ENCODE measurements at regions not wholly inside any gene's neighbourhood (a gene's known extent, or its start where the extent isn't known, plus 50 kb on each side); places are given as distances from the start of the nearest gene placed in this dataset.

DNA sequence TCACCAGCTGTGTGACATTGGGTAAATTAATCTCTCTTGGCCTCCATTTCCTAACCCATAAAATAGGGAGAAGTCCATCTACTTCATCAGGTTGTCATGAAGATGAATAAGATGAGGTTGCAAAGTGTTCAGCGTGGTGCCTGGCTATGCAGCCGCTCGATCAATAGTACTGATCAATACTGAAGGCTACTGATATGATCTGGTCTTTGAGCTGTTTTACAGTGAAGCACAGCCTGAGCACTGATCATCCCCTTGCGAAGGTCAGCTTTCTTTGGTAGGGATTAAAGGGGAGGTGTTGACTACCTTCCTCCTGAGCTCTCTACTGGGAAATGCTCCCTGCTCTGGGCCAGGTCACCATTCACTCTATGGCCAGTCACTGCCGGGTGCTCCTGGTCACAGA is 108.4 kb upstream of the NOCT start:
- Histone ChIP-seq H3K4me1 (ENCODE audit: low read length) (no peaks in the 10 kb centered on the region), H2AFZ (ENCODE audit: low read length) (no peak overlapping the region), H3K4me3 (ENCODE audit: low read length) (no peak overlapping the region), H3K27me3 (replicated peaks; ENCODE audit: insufficient read depth, low read length) (no peaks in the 10 kb centered on the region), H3K9ac (ENCODE audit: low read length) (no peak overlapping the region), H3F3A (ENCODE audit: insufficient read depth, low read length) (no peaks in the 10 kb centered on the region), H3K36me3 (replicated peaks; ENCODE audit: insufficient read depth, low read length) (no peaks in the 10 kb centered on the region), H3K79me2 (ENCODE audit: low read length) (no peaks in the 10 kb centered on the region), H4K20me1 (ENCODE audit: insufficient read depth, low read length) (no peaks in the 10 kb centered on the region), H3K27ac (ENCODE audit: low read length) (no peak overlapping the region), H3K9me3 (replicated peaks; ENCODE audit: insufficient read depth, low read length) (no peaks in the 10 kb centered on the region), H3K4me2 (ENCODE audit: low read depth, low read length) (no peak overlapping the region), H3K9me2 (replicated peaks; ENCODE audit: insufficient read depth, low read length) (no peaks in the 10 kb centered on the region)
- no peak for DNase-seq
- no peak for TF ChIP-seq CTCF (IDR thresholded peaks at IDR 0.05; ENCODE audit: low read length)
- TF ChIP-seq EZH2phosphoT487 (IDR thresholded peaks at IDR 0.05; ENCODE audit: low read length), result no peak
- no peak for TF ChIP-seq EZH2 (optimal IDR thresholded peaks at IDR 0.05; ENCODE audit: low read depth, low read length)

DNA sequence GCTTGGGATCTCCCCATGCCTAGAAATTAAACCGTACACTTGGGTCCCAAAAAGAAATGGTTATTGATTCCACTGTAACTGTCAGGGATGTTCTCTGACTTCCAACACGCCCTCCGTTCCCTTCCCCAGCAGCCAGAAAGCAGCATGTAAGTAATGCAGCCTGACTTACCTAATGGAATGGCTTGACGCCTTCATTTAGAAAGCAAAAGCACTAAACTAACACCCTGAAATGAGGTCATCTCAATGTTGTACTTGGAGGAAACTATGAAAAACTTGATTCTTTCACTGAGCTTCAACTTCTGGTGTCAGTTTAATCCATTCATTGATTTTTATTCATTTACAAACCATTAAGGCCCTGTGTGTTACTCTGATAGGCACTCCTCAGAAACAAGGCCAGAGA is 110.8 kb upstream of the NOCT start:
- TF ChIP-seq EZH2 (optimal IDR thresholded peaks at IDR 0.05; ENCODE audit: low read depth, low read length), result no peak
- no peak for TF ChIP-seq EZH2phosphoT487 (IDR thresholded peaks at IDR 0.05; ENCODE audit: low read length)
- no peak for TF ChIP-seq CTCF (IDR thresholded peaks at IDR 0.05; ENCODE audit: low read length)
- H3K9me2 ChIP-seq (replicated peaks; ENCODE audit: insufficient read depth, low read length), result no peaks in the 10 kb centered on the region
- DNase-seq, result no peak

DNA sequence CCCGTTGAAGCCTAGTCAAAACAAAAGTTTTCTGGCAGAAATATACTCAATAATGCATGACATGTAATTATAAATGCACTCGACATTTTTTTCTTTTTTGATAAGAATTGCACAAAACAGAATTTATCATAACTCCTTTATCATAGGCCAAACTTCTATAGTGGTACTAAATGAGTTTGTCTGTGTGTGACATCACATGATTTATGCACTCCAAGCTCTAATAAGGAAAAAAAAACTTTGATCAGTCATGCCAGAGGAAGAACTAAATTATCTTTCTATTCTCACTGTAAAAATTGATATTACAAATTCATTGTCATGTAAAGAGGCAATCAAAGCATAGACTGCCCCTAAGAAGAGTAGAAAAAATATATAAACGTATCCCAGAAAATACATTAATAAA is 112.4 kb upstream of the NOCT start:
- Histone ChIP-seq H3K4me3 (ENCODE audit: low read length) (no peak overlapping the region), H3F3A (ENCODE audit: insufficient read depth, low read length) (no peaks in the 10 kb centered on the region), H4K20me1 (ENCODE audit: insufficient read depth, low read length) (no peaks in the 10 kb centered on the region), H3K27ac (ENCODE audit: low read length) (no peak overlapping the region), H3K9me3 (replicated peaks; ENCODE audit: insufficient read depth, low read length) (no peaks in the 10 kb centered on the region), H3K36me3 (replicated peaks; ENCODE audit: insufficient read depth, low read length) (no peaks in the 10 kb centered on the region), H3K4me1 (ENCODE audit: low read length) (peaks cover 5% of the 10 kb centered on the region; the same call in 1 of the 2 replicates), H3K79me2 (ENCODE audit: low read length) (no peaks in the 10 kb centered on the region), H2AFZ (ENCODE audit: low read length) (no peak overlapping the region), H3K27me3 (replicated peaks; ENCODE audit: insufficient read depth, low read length) (no peaks in the 10 kb centered on the region), H3K9me2 (replicated peaks; ENCODE audit: insufficient read depth, low read length) (no peaks in the 10 kb centered on the region), H3K9ac (ENCODE audit: low read length) (no peak overlapping the region), H3K4me2 (ENCODE audit: low read depth, low read length) (no peak overlapping the region)
- no peak for DNase-seq
- TF ChIP-seq EZH2 (optimal IDR thresholded peaks at IDR 0.05; ENCODE audit: low read depth, low read length) (no peak), CTCF (IDR thresholded peaks at IDR 0.05; ENCODE audit: low read length) (no peak), EZH2phosphoT487 (IDR thresholded peaks at IDR 0.05; ENCODE audit: low read length) (no peak)

More for the DNA sequence above, 110.8 kb upstream of the NOCT start:
- Histone ChIP-seq H3K9me3 (replicated peaks; ENCODE audit: insufficient read depth, low read length) (no peaks in the 10 kb centered on the region), H2AFZ (ENCODE audit: low read length) (no peak overlapping the region), H3K36me3 (replicated peaks; ENCODE audit: insufficient read depth, low read length) (no peaks in the 10 kb centered on the region), H3K9ac (ENCODE audit: low read length) (no peak overlapping the region), H3K27ac (ENCODE audit: low read length) (no peak overlapping the region), H4K20me1 (ENCODE audit: insufficient read depth, low read length) (no peaks in the 10 kb centered on the region), H3F3A (ENCODE audit: insufficient read depth, low read length) (no peaks in the 10 kb centered on the region), H3K27me3 (replicated peaks; ENCODE audit: insufficient read depth, low read length) (no peaks in the 10 kb centered on the region), H3K79me2 (ENCODE audit: low read length) (no peaks in the 10 kb centered on the region), H3K4me1 (ENCODE audit: low read length) (no peaks in the 10 kb centered on the region), H3K4me2 (ENCODE audit: low read depth, low read length) (no peak overlapping the region), H3K4me3 (ENCODE audit: low read length) (no peak overlapping the region)
